ENCODE measurements at regions not wholly inside any gene's neighbourhood (a gene's known extent, or its start where the extent isn't known, plus 50 kb on each side); places are given as distances from the start of the nearest gene placed in this dataset.
"Not testable (repeated sequence)": the region's sequence is repeated elsewhere in the genome, so short reads cannot be mapped to it uniquely, and the experiment has no call there.

DNA sequence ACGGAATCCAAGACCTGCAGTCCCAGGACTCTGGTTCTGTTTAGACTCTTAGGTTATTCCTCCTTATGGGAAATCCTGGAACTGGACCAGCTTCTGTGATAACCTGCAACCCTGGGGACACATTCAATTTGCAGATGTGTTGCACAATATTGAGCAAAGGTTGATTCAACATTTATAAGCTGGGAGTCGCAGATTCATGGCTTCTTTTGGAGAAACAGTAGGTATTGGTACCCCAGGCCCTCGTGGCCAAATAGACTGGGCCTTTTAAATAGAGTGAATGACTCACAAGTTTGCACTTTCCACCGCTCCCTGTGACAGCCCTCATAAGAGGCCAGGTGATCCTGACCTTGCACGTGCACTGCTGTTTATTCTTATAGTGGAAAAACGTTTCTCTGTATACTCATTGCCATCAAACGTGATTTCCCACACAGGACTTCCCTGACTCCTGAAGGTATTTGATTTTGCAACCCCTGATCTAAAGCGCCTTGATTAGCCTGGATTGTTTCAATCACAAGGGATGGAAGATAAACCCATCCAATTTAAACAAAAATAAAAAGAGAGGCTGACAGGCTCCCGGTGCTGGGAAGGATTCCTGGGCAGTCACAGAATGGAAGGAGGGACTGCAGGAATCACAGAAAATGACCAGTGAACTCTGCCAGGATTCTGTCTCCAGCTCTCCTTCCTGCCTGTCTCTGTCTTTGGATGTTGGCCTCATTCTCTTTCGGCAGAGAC is 98.0 kb downstream of the VCPKMT start:
- DNase-seq (ENCODE audit: low read depth), result no peak

GRCh38 chr14:50018933-50019210 is 97.5 kb downstream of the VCPKMT start:
- DNase-seq (ENCODE audit: low read depth), result no peak

GRCh38 chr14:50020184-50020583 is 96.2 kb downstream of the VCPKMT start:
- no peak for DNase-seq (ENCODE audit: low read depth)

GRCh38 chr14:50020799-50021198 is 95.6 kb downstream of the VCPKMT start:
- DNase-seq (ENCODE audit: low read depth), result no peak

GRCh38 chr14:50021261-50022031 is 94.9 kb downstream of the VCPKMT start:
- no peak for DNase-seq (ENCODE audit: low read depth)

DNA sequence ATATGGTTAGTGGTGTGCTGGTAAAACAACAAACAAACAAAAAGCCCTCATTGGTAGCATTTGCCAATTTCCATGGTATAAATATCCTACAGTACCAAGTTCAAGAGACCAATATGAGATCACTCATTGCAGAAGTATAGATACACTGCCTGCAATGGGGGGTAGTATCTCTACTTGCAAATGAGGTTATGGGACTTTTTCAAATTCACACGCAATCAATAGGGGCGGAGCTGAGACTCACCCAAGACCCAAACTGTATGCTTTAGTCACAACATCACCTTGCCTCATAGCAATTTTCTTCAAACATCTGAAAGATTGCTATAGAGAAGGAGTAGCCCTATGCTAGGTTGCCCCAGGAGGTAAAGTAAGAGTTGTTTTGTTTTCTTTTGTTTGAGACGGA is 93.7 kb downstream of the VCPKMT start:
- DNase-seq (ENCODE audit: low read depth), result no peak

- DNase-seq (ENCODE audit: low read depth), result no peak
Measured at GRCh38 chr14:50023671-50024490, 92.5 kb downstream of the VCPKMT start.

- no peak for DNase-seq (ENCODE audit: low read depth)
Measured at GRCh38 chr14:50025073-50025472, 91.3 kb downstream of the VCPKMT start.

GRCh38 chr14:50025776-50026175 is 90.6 kb downstream of the VCPKMT start:
- no peak for DNase-seq (ENCODE audit: low read depth)

GRCh38 chr14:50026396-50026795 is 90.0 kb downstream of the VCPKMT start:
- DNase-seq (ENCODE audit: low read depth), result no peak

- DNase-seq (ENCODE audit: low read depth), result no peak
Measured at GRCh38 chr14:50027816-50028215, 88.6 kb downstream of the VCPKMT start.

DNA sequence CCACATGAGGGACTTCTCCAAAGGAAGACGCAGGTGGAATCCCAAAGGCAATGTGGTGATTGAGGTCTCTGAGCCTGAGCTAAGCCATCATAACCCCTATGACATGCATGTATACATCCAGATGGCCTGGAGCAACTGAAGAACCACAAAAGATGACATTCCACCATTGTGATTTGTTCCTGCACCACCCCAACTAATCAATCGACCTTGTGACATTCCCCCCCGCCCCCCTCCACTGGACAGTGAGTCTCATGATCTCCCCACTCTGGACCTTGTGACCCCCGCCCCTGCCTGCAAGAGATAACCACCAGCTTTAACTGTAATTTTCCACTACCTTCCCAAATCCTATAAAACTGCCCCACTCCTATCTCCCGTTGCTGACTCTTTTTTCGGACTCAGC is 87.9 kb downstream of the VCPKMT start:
- no peak for DNase-seq (ENCODE audit: low read depth)

DNA sequence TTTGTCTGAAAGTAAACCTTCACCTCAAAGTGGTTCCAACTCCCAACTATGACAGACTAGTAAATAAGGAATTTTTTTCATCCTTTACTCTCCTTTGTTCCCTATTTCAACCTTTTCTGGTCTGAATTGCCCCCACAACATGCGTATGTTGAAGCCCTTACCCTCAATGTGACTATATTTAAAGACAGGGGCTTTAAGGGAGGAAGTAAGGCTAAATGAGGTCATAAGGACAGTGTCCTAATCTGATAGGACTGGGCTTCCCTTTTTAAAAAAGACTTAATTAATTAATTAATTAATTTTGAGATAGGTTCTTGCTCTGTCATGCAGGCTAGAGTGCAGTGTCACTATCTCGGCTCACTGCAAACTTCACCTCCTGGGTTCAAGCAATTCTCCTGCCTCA is 86.3 kb downstream of the VCPKMT start:
- DNase-seq (ENCODE audit: low read depth), result no peak

DNA sequence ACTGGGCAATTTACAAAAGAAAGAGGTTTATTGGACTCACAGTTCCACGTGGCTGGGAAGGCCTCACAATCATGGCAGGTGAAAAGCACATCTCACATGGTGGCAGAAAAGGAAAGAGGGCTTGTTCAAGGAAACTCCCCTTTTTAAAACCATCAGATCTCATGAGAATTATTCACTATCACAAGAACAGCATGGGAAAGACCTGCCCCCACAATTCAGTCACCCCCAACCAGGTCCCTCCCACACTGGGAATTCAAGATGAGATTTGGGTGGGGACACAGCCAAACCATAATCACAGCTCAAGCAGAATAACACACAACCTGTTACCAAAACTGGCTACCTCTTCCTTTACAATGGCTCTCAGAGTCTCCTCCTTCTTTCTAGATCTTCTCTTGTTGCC is 85.5 kb downstream of the VCPKMT start:
- DNase-seq (ENCODE audit: low read depth), result not testable (repeated sequence)

DNA sequence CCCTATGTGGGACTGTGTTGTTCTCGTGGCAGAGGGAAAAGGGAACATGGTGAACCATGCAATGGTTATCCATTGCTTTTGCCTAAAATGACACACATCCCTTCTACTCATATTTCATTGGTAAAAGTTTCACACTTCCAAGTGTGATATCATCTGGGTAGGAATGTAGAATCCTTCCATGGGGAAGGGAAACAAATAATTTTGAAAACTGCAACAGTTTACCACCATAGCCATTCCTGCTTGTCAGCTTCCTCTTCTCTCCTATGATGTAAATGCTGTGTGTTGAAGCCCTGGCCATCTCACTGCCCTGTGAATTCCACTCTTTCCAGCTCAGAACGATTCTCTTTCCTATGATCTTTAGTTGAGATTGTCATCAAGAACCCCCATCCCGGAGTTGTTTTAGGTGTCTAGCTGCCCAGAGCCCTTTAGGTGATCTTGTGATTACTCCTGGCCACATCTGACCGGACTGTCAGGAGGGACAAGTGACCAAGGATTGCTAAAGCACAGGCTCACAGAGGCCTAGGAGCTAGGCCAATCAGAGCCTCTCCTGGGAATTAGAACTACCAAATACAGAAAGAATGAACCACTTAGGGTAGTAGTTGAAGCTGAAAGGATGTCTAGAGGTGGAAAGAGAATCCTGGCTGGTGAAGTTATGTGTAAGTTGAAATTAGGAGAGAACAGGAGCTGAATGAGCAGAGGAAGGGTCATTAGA is 84.6 kb downstream of the VCPKMT start:
- DNase-seq (ENCODE audit: low read depth), result no peak

DNA sequence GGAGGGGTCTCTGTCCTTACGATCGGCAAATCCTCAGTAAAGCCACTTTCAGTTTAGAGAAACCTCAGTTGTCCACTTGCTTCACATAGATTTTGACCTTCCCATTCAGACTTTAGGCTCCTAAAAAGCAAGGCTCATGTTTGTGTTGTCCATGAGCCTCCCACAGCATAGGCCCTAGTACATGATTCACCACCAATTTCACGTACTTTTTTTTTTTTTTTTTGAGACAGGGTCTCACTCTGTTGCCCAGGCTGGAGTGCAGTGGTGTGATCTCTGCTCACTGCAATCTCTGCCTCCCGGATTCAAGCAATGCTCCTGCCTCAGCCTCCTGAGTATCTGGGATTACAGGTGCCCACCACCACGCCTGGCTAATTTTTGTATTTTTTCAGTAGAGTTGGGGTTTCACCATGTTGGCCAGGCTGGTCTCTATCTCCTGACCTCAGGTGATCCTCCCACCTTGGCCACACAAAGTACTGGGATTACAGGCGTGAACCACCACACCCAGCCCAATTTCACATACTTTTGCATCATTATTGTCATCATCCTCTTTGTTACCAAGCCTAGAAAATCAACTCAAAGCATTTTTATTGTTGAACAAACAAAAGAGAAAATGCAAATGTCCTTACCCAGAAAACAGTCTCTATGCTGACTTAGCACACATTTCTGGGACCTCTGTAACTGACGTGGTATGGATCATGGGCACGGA is 83.8 kb downstream of the VCPKMT start:
- not testable (repeated sequence) for DNase-seq (ENCODE audit: low read depth)

DNA sequence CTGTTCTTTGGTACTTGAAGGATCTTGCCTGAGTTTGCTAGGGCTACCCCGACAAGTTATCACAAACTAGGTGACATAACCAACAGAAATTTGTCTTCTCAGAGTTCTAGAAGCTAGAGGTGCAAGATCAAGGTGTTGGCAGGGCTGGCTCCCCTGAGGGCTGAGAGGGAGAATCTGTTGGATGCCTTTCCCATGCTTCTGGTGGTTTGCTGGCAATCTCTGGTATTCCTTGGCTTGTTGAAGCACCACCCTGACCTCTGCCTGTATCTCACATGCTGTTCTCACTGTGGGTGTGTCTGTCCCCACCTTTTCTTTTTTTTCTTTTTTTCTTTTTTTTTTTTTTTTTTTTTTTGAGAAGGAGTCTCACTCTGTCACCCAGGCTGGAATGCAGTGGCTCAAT is 81.2 kb downstream of the VCPKMT start:
- no peak for DNase-seq (ENCODE audit: low read depth)

DNA sequence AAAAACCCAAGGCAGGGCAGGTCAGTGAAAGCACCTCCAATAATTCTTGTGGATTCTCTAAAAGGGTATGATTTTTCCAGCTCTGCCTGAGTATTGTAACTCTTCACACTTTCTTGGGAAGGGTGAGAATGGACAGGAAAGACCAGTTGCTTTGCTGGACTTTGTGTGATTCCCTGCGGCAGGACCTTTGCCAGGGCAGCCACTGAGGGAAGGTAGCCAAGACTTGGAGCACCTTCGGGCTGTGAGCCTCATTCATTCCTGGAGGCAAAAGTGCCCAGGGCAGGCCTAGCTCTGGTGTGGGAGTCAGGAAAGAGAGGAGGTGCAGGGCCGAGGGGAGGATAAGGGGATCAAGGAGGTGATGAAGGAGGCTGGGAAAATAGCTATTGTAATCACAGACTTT is 80.2 kb downstream of the VCPKMT start:
- no peak for DNase-seq (ENCODE audit: low read depth)

DNA sequence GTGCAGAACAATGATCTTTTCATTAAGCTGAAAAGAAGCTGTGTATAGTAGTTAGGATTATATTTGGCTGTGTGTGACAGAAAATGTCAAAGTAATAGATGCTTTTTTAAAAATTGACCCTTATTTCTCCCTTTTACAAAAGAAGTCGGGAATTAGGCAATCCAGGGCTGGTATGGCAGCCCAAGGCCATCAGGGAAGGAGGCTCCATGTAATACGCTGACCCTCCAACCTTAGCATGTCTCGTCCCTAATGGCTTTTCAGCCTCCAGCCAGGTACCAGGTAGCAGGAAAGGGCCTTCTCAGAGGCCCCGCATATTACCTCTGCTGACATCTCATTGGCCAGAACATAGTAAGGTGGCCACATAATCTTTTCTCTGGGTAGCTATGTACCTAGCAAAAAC is 79.7 kb downstream of the VCPKMT start:
- no peak for DNase-seq (ENCODE audit: low read depth)

GRCh38 chr14:50037240-50037639 is 79.1 kb downstream of the VCPKMT start:
- no peak for DNase-seq (ENCODE audit: low read depth)

DNA sequence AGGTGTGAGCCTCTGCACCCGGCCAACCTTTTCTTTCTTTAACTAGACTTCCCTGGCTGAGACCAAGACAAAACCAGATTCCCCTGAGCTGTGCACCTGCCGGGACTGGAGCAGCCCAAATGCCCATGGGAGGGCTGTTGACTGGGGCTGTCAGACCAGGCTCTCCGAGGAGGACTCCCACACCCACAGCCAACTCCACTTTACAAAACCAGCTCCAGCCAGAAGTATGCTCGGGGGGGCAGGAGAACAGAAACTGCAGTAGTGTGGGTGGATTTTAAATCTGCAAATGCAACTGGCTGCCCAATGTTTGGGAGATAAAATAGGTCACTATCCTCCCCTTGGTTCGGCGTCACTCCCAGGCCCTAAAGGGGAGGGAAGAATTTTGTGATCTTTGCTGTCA is 78.5 kb downstream of the VCPKMT start:
- DNase-seq (ENCODE audit: low read depth), result no peak
